Ovary (tissue), 3 donors: ENCODE measurements at regions not wholly inside any gene's neighbourhood (a gene's known extent, or its start where the extent isn't known, plus 50 kb on each side); places are given as distances from the start of the nearest gene placed in this dataset.

Source experiments
- EP300 ChIP-seq: sonication (generic); formaldehyde crosslinking; IDR thresholded peaks from one replicate; pipeline ENCODE4 v1.6.1; 2017; ENCODE audit warnings: antibody characterized with exemption
- POLR2A ChIP-seq: fragments of 450-650 bp; IDR thresholded peaks from one replicate; pipeline ENCODE4 v1.6.1; 2017; ENCODE audit warnings: antibody characterized with exemption, mild to moderate bottlenecking, moderate library complexity
- TF ChIP-seq, protein P1 (sequence below), 3 donors: fragments of 450-650 bp in 2 of 3; fragments of 200-600 bp in 1 of 3; IDR thresholded peaks; one replicate each; pipeline versions ENCODE4 v1.5.1 to v1.8.0; 2016 to 2022; ENCODE audit warnings: antibody characterized with exemption in 3 of 3, mild to moderate bottlenecking in 1 of 3
- donor health status: DM: no; HTN: no; CAD: no.

- TF ChIP-seq, protein P1, sequence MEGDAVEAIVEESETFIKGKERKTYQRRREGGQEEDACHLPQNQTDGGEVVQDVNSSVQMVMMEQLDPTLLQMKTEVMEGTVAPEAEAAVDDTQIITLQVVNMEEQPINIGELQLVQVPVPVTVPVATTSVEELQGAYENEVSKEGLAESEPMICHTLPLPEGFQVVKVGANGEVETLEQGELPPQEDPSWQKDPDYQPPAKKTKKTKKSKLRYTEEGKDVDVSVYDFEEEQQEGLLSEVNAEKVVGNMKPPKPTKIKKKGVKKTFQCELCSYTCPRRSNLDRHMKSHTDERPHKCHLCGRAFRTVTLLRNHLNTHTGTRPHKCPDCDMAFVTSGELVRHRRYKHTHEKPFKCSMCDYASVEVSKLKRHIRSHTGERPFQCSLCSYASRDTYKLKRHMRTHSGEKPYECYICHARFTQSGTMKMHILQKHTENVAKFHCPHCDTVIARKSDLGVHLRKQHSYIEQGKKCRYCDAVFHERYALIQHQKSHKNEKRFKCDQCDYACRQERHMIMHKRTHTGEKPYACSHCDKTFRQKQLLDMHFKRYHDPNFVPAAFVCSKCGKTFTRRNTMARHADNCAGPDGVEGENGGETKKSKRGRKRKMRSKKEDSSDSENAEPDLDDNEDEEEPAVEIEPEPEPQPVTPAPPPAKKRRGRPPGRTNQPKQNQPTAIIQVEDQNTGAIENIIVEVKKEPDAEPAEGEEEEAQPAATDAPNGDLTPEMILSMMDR (IDR thresholded peaks at IDR 0.05): no peak
- TF ChIP-seq POLR2A (no peak), EP300 (no peak)
Observed at GRCh38 chr16:80054647-80055046, 454.1 kb upstream of the MAF start.
